ENCODE measurements at regions not wholly inside any gene's neighbourhood (a gene's known extent, or its start where the extent isn't known, plus 50 kb on each side); places are given as distances from the start of the nearest gene placed in this dataset.

- TF ChIP-seq CTCF (IDR thresholded peaks at IDR 0.05; ENCODE audit: insufficient read depth, low read depth, low read length) (no peak), EZH2 (IDR thresholded peaks at IDR 0.05; ENCODE audit: insufficient read depth, low read length) (no peak)
Measured at GRCh38 chr14:31920001-31920400, 157.1 kb upstream of the ARHGAP5 start.
